ENCODE measurements at regions not wholly inside any gene's neighbourhood (a gene's known extent, or its start where the extent isn't known, plus 50 kb on each side); places are given as distances from the start of the nearest gene placed in this dataset.
"Not testable (repeated sequence)": the region's sequence is repeated elsewhere in the genome, so short reads cannot be mapped to it uniquely, and the experiment has no call there.

DNA sequence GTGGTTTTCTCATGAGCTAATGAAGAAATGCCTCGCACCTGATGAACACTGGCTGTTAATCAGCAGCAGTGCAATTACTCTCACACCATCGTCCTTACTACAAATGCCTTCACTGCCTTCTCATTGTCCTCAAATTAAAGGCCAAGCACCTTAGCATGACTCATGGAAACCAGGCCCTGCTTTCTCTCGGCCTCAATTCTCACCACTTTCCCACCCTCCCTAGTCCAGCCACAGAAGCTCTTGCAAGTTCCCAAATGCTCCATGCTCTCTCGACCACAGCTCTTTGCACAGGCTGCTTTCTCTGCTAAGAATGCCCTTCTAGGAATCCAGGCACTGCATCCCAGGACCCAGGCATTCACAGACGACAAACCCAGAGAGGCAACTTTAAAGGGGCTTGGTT, 94.6 kb upstream of the KLF4 start:
- no peak for DNase-seq

DNA sequence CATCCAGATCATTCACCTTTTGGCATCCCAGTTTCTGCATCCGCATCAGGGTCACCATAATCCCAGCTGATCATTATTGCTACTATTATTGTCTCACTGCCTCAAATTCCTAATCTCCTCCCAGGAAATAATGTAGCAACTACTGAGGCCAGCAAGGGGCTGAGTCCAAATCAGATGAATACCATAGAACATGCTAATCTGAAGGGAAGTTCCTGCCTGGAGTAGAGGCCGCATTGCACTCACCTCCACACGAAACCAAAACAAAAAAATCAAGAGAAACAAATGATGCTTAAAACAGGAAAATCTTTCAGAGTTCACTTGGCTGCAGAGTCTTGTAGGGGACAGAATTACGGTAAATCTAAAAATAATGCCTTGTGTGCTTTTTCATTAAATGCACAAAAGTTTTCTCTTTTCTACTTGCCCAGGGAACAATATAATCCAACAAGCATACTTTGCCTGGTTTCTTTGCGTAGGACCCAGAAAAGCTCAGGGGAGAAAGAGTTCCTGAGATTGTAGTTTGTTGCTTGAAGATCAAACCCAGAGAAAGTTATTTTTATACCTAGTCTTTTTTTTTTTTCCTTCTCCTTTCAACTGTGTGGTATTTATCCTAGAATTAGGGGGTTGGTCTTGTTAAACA, 87.7 kb upstream of the KLF4 start:
- DNase-seq, result no peak

DNA sequence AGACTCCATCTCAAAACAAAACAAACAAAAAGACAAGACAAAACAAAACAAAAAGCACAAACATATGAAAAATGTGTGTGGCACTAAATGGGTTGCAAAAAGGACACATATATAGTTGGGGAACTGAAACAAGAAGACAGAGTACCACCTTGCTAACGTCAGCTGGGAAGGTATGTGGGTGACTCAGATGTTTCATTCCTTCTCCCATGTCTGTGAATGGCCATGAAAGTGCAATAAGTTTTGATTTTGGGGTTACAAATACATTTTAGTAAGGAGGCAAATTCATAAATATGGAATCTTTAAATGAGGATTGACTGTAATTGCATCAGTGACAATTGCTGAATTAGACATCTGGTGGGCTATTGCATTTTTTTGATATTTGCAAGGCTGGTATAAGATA, 81.6 kb upstream of the KLF4 start:
- no peak for DNase-seq

DNA sequence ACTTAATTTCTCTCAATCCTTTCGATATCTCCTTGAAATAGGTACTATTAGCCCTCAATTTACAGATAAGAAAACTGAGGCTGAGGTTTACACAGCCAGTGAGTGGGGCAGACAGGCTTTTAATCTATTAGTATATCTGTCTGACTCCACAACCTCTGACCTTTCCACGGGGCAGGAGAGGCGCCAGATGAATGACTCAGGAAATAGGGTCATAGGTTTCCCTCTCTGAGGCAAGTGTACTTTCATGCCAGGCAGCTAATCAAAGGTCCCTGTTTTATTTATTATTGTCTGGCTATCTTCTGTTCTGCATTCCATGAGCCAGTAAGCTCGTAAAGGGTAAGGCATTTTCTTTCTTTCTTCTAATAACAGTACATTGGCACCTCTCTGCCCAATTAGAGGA, 79.6 kb upstream of the KLF4 start:
- no peak for DNase-seq

DNA sequence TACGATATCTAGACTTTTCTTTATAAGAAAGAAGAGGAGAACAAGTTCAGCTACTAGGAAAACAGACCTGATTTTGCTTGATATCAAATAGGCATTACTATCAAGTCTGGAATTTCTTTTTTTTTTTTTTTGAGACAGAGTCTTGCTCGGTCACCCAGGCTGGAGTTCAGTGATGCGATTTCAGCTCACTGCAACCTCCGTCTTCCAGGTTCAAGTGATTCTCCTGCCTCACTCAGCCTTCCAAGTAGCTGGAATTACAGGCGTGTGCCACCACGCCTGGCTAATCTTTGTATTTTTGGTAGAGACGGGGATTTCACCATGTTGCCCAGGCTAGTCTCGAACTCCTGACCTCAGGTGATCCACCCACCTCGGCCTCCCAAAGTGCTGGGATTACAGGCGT, 78.8 kb upstream of the KLF4 start:
- not testable (repeated sequence) for DNase-seq

DNA sequence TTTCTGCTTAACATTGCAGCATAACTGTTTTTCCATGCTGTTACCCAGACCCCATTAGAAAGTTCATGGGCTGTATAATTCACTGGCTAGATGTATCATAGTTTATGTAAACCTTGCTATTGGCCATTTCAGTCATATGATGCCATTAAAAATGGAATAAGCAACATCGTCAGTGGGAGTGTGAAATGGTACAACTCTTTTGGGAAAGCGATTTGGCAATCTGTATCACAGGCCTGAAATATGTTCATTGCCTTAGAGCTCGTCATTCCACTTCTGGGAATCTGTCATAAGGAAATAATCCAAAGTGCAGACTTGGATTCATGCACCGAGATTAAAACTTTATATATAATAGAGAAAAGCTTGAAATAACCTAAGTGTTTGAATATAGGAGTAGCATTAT, 77.9 kb upstream of the KLF4 start:
- DNase-seq, result no peak

DNA sequence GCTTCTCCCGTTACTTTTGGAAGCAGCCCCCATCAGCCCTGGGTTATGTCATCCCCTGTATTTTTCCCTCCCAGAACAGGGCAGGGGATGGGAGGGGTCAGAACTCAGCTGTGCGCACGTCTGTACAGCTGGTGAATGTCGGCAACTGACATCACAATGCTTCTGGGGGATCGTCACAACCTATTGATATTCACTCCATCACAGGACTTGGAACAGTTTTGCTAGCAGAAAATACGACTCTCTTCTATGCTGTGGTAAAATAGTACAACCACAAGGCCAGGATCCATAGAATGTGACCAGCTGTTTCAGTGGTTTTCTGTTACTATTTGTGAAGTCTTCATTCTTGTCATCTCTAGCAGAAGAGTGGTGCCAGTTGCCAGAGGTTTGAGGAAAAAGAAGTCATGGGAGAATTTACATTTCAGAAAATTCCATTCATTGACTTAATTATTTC, 77.1 kb upstream of the KLF4 start:
- DNase-seq, result peak; percentile 65

DNA sequence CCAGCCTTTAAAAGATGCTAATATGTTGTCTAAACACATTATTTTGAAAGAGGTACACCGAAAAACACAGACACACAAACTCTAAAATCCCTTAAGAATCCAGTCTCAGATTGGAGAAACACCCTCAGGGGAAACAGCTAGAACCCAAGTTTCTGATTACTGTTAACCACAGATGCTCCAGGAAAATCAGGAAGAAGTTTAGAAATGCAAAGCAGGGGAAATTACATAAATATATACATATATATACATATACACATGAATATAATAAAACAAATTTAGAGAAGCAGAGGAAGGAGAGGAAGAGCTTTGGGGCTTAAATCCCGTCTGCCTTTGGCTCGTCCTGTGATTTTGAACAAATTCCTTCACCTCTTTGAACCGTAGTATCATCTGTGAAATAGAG, 73.2 kb upstream of the KLF4 start:
- no peak for DNase-seq

DNA sequence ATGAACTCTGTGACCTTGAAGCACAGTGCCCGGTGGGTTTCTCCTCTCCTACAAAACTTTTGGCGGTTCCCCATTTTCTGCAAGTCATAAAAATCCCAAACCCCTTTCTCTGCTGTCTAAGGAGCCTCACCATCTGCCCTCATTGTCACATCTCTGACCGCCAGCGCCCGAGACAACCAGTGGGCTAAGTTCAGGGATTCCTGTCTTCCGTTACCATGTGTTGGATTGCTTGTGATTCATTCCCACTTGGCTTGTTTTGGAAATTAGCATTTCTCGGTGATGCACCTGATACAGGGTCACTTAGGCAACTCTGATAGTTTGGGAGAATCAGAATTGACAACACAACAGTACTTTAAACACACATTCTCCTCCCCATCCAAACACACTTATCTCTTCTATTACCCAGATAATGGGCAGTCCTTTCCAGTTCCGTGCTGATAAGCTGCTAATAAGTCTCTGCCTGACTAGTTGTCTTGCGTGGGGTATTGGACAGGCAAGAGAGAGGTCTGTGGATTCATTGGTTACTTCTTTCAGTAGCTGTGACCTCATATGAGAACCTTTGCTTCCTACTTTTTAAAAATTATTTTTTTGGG, 70.0 kb upstream of the KLF4 start:
- no peak for DNase-seq

DNA sequence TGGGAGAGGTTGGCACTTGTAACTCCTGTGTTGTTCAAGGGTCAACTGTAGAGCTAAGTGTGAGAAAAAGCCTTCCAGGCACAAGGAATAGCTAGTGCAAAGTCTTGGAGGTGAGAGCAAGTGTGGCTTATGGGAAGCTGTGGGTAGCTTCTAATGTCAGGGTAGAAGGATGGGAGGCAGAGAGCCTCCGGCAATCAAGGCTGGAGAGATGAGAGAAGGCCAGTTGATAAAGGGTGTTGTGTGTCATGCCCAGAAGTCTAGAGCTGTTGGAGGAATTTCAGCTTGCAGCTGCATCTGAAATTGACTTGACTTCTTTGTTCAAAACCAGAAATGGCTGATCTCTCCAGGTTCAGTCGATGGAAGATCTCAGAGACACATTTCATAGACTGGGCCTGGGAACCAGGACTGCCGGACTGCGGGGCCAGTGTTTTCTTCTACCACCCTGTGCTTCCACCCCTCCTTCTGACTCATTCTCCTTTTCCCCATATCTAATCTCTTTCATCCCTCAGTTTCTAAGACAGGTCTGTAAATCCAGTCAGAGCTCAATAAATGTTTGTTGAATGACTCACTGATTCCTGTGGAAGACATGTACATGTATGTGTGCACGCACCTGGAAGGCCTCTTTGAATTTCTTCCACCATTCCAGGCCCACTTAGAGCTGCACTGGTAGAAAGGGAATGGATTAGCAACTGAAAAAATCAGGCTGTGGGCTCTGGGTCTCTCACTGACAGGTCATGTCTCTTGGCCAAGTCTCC, 67.8 kb upstream of the KLF4 start:
- DNase-seq, result peak; percentile 19

DNA sequence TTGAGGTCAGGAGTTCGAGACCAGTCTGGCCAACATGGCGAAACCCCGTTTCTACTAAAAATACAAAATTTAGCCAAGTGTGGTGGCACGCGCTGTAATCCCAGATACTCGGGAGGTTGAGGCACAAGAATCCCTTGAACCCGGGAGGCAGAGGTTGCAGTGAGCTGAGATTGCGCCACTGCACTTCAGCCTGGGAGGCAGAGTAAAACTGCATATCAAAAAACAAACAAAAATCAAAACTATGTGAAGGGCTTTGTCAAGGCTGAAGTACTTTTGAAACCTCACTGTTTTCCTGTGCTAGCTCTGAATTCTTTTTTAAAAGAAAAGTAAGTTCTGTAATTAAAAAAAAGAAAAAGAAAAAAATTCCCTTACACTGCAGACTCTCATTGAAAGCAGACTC, 65.1 kb upstream of the KLF4 start:
- no peak for DNase-seq

DNA sequence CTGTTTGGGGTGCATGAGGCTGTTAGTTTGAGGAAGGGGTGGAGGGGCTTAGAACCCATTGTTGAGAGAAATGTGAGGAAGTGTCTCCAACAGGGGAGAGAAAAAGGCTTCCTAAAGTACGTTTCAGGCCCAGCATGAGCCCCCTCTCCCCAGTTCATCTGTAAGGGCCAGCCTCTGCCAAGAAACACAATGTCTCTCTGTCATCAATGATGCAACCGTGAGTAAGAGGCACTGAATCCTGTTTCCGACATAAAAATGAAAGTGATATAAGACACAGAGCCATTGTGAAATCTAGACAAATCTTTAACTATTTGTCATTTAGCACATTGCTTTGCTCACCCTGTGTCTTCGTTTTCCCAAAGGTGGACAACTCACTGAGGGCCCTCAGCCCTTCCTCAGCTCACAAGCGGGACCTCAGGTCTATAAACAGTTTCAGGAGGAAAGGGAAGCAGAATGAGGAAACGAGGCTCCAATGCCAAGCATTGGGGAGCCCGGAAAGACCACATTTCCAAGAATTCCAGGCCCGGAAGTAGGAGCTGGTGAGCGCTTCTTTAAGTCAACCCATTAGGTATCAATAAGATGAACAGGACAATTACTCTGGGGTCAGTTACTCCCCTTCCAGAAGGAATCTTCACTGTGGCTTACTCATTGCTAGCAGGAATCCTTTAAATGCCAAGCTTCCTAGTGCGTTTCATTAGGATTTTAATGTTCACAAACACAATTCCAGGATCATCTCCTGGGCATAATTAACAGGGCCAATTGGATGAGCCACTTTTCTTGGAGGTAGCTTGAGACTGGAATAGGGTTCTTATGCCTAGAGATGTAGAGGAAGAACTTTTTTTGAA, 59.0 kb upstream of the KLF4 start:
- peak; percentile 98 for DNase-seq

DNA sequence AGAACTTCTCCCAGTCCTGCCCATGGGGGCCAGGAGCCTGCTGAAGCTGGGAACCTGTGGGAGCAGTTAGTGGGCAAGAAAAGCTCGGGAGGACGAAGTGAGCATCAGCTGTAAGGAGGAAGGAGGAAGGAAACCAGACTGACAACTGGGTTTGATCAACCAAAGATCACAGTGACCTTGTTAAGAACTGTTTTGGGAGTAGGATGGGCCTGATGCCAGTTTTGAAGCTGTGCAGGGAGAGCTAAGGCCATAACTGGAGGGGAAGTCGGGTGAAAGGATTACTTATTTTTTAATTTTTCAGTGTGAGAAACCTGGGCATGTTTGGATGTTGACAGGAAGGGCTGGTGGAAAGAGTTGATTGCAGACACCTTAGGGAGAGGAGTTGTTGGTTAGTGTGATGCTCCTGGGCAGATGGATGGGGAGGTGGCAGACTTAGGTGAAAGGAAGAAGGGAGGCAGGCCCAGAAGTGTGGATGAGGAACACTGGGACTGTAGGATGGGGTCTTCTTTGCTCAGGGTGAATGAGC, 58.3 kb upstream of the KLF4 start:
- DNase-seq, result peak; percentile 43

DNA sequence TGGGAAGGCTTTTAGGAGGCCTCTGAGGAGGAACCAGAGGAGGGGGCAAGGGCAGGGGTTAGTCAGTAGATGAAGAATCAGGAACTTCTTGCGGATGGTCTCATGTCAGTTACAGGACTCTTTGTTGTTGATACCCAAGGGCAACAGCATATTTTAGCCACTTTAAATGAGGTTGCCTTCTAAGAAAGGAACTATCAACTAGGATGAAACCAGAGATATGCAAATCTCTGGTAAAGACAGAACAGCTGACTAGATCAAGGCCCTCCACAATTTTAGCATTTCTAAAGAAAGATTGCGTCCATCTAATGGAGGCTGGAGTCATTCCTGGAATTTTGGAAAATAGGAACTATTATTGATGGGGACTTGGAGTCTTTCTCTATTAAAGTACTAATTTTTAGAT, 57.7 kb upstream of the KLF4 start:
- DNase-seq, result no peak

DNA sequence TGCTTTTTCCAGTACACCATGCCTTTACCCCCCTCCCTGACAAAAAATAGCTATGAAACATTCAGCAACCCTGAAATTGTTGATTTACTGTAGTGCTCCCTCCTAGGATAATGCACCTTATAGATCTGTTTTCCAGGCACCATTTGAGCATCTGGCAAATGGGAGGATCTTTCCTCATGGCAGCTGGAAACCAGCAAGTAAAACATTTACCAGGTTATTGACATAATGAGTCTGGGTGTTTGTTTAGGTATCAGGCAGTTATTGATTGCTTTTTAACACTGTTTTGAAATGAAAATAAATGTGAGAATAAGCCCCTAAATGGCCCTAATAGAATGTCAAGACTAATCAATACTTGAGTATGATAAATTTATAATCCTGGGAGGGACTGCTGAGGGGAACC, 57.3 kb upstream of the KLF4 start:
- no peak for DNase-seq

DNA sequence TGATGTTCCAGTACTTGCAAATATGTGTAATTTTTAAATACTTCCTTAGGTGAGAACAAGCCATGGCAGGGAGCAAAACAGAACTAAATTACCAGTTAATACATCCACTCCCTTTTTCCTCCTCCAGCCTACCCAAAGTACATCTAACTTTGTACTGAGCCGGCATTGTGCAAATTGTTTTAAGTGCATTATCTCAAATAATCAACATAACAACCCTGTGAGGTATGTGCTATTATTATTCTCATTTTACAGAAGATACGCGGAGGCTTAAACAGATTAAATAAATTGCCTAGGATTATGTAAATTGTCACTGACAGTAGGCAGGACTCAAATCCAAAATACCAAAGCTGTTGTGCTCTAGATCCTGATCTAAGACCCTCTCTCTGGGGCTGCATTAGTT, 55.5 kb upstream of the KLF4 start:
- no peak for DNase-seq

DNA sequence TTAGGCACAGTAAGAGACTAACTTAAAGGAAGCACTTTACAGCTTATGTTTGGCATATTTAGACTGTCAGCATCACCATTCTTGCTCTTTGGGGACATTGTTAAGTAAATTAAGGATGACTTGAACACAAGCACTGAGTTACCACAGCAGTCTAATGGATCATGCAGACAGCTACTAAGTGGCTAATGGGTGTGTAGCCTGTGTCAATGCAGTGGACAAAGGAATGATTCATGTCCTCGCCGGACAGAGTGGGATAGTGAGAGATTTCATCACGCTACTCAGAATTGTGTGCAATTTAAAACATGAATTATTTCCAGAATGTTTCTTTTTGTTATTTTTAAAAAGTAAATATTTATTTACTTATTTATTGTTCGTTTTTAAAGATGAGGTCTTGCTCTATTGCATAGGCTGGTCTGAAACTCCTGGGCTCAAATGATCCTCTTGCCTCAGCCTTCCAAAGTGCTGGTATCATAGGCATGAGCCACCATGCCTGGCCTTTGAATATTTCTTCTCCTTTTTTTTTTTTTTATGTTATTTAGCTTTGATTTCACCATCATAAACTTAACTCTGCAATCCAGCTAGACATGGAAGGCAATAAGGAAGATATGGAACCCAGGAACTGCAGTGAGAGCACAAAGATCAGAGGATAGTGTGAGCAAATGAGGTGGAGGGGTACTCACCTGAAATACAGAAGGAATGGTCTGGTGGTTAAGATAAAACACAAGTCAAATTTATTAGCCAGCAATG, 53.0 kb upstream of the KLF4 start:
- DNase-seq, result no peak

DNA sequence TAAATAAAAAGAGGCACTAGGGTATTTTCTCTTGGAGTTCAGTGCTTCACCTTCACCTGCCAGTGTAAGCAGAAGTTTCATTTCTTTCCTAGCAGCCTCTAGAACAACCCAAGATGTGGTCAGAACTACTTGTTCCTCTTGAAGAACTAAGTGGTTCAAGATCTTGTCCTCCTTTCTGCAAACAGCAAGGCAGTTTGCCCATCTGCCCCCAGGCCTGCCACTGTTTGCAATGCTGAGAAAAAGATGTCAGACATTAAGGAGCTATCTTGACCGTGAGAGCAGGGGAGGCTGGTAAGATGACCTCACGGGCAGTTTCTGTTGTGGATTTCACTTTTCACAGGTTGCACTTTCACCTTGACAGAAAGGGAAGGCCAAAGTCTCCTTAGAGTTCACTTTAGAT, 52.0 kb upstream of the KLF4 start:
- DNase-seq, result no peak

DNA sequence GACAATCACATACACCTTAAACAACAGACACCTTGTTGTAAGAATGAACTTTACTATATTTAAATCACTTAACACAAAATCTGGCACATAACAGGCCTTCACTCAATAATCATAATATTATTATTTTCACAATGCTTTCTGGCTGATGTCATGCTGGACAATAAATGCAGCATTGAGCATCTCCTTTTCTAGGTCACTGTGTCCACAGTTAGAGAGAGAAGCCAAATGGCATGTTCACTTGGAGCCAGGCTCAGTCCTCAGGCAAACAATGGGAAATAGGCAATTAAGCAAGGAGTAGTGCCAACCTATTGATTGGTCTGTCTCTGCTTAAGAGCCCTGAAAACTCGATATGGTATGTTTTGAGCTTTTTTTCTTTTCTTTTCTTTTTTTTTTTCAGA, 50.6 kb upstream of the KLF4 start:
- no peak for DNase-seq

DNA sequence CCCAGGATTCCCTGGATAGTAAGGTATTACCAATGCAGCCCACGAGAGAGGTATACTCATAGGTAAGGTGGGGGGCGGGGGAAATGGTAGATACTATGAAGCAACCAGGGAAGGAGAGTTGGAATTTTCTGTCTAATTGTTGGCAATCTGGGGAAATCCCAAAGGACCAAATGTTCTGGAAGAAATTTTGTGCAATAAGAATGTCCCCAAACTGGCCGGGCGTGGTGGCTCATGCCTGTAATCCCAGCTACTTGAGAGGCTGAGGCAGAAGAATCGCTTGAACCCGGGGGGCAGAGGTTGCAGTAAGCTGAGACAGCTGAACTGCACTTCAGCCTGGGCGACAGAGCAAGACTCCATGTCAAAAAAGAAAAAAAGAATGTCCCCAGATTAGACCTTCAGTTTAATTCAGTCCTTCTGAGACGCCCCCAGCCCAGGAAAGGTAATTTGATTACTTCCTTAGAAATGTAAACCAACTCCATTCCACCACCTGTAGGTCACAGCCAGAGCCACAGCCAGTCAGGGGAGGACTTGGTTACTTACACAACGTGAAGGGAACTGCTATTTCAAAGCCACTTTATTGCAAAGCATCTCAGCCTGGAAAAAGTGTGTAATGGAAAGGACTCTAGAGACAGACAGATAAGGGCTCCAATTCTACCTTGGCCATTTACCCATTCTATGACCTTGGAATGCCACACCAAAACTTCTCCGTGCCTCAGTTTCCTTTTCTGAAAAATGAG, 50.0 kb upstream of the KLF4 start:
- no peak for DNase-seq
